22Rv1 (cell line): ENCODE measurements at regions not wholly inside any gene's neighbourhood (a gene's known extent, or its start where the extent isn't known, plus 50 kb on each side); places are given as distances from the start of the nearest gene placed in this dataset.

Source experiments
- ZFX ChIP-seq: fragments of 450-650 bp; IDR thresholded peaks from 2 replicates; pipeline ENCODE4 v1.6.1; 2017; ENCODE audit warnings: antibody characterized with exemption, borderline replicate concordance
- TF ChIP-seq, protein P1 (sequence below): fragments of 450-650 bp; IDR thresholded peaks from 2 replicates; pipeline ENCODE4 v1.5.1; 2017; ENCODE audit warnings: mild to moderate bottlenecking

- TF ChIP-seq, protein P1, sequence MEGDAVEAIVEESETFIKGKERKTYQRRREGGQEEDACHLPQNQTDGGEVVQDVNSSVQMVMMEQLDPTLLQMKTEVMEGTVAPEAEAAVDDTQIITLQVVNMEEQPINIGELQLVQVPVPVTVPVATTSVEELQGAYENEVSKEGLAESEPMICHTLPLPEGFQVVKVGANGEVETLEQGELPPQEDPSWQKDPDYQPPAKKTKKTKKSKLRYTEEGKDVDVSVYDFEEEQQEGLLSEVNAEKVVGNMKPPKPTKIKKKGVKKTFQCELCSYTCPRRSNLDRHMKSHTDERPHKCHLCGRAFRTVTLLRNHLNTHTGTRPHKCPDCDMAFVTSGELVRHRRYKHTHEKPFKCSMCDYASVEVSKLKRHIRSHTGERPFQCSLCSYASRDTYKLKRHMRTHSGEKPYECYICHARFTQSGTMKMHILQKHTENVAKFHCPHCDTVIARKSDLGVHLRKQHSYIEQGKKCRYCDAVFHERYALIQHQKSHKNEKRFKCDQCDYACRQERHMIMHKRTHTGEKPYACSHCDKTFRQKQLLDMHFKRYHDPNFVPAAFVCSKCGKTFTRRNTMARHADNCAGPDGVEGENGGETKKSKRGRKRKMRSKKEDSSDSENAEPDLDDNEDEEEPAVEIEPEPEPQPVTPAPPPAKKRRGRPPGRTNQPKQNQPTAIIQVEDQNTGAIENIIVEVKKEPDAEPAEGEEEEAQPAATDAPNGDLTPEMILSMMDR: no peak
- TF ChIP-seq ZFX: no peak
Observed at GRCh38 chr10:94108200-94108599, 114.5 kb downstream of the PLCE1 start.
